Islet precursor cell (in vitro differentiated cells): ENCODE measurements at regions not wholly inside any gene's neighbourhood (a gene's known extent, or its start where the extent isn't known, plus 50 kb on each side); places are given as distances from the start of the nearest gene placed in this dataset.

Source experiments
- DNase-seq: peaks from one replicate; pipeline ENCODE4 v3.0.0-alpha.2; 2018

- no peak for DNase-seq
These were observed 696.6 kb upstream of the BRINP3 start for GRCh38 chr1:191174298-191174697.

GRCh38 chr1:191176131-191176530, 698.5 kb upstream of the BRINP3 start:
- no peak for DNase-seq

GRCh38 chr1:191206513-191207207, 729.0 kb upstream of the BRINP3 start:
- no peak for DNase-seq

- no peak for DNase-seq
These were observed 744.5 kb upstream of the BRINP3 start for GRCh38 chr1:191222206-191222605.

GRCh38 chr1:191240925-191241324, 763.3 kb upstream of the BRINP3 start:
- DNase-seq: no peak

- DNase-seq: no peak
These were observed 777.8 kb upstream of the BRINP3 start for GRCh38 chr1:191255354-191256054.

GRCh38 chr1:191256917-191257316, 779.3 kb upstream of the BRINP3 start:
- DNase-seq: no peak

GRCh38 chr1:191260056-191260455, 782.4 kb upstream of the BRINP3 start:
- no peak for DNase-seq

GRCh38 chr1:191261111-191261510, 783.4 kb upstream of the BRINP3 start:
- DNase-seq: no peak

- no peak for DNase-seq
These were observed 801.7 kb upstream of the BRINP3 start for GRCh38 chr1:191279266-191279800.

GRCh38 chr1:191284175-191284574, 806.5 kb upstream of the BRINP3 start:
- no peak for DNase-seq

- no peak for DNase-seq
These were observed 812.8 kb upstream of the BRINP3 start for GRCh38 chr1:191290441-191290840.

- DNase-seq: no peak
These were observed 827.7 kb upstream of the BRINP3 start for GRCh38 chr1:191305370-191305769.

GRCh38 chr1:191306916-191307315, 829.3 kb upstream of the BRINP3 start:
- DNase-seq: no peak

GRCh38 chr1:191320062-191320461, 838.2 kb upstream of the RGS18 start:
- no peak for DNase-seq

GRCh38 chr1:191327868-191328267, 830.4 kb upstream of the RGS18 start:
- DNase-seq: no peak

GRCh38 chr1:191343816-191344215, 814.4 kb upstream of the RGS18 start:
- no peak for DNase-seq

GRCh38 chr1:191346381-191346780, 811.9 kb upstream of the RGS18 start:
- DNase-seq: no peak

- peak; percentile 77 for DNase-seq
These were observed 809.9 kb upstream of the RGS18 start for GRCh38 chr1:191348328-191348727.

- DNase-seq: peak; percentile 60
These were observed 807.3 kb upstream of the RGS18 start for GRCh38 chr1:191350938-191351337.

- no peak for DNase-seq
These were observed 799.5 kb upstream of the RGS18 start for GRCh38 chr1:191358724-191359123.

GRCh38 chr1:191366686-191367085, 791.6 kb upstream of the RGS18 start:
- no peak for DNase-seq

- peak; percentile 38 for DNase-seq
These were observed 789.2 kb upstream of the RGS18 start for GRCh38 chr1:191368891-191369654.

GRCh38 chr1:191371626-191372025, 786.6 kb upstream of the RGS18 start:
- no peak for DNase-seq
